GM23338 (cell line): ENCODE measurements at regions not wholly inside any gene's neighbourhood (a gene's known extent, or its start where the extent isn't known, plus 50 kb on each side); places are given as distances from the start of the nearest gene placed in this dataset.

Source experiments
- ATAC-seq: fragments of 200-7000 bp; cut with Tn5 transposase; 3 replicates; pipeline ENCODE4 v1.9.1; 2020
- DNase-seq: peaks from one replicate; pipeline ENCODE4 v3.0.0-alpha.2; 2015; ENCODE audit warnings: low spot score
- H2AFZ ChIP-seq: fragments of 200-600 bp; sonication (generic); 2 replicates; pipeline ENCODE4 v1.8.0; 2016; ENCODE audit warnings: antibody characterized with exemption, mild to moderate bottlenecking, moderate library complexity
- H3F3A ChIP-seq: fragments of 200-600 bp; sonication (generic); replicated peaks from 2 replicates; pipeline ENCODE4 v1.8.0; 2017; ENCODE audit warnings: antibody characterized with exemption, mixed run types, low read depth
- H3K27ac ChIP-seq: fragments of 200-600 bp; sonication (generic); 2 replicates; pipeline ENCODE4 v1.6.1; 2016; ENCODE audit warnings: low read depth
- H3K27me3 ChIP-seq: fragments of 200-600 bp; sonication (generic); 2 replicates; pipeline ENCODE4 v1.8.0; 2016; ENCODE audit warnings: mild to moderate bottlenecking, mixed run types, moderate library complexity; ENCODE audit not compliant: insufficient read depth
- H3K36me3 ChIP-seq: fragments of 200-600 bp; sonication (generic); 2 replicates; pipeline ENCODE4 v1.8.0; 2016; ENCODE audit warnings: mild to moderate bottlenecking; ENCODE audit not compliant: insufficient read depth
- H3K4me1 ChIP-seq: fragments of 200-600 bp; sonication (generic); 2 replicates; pipeline ENCODE4 v1.8.0; 2016; ENCODE audit warnings: mild to moderate bottlenecking, moderate library complexity; ENCODE audit not compliant: insufficient read depth
- H3K4me2 ChIP-seq: fragments of 200-600 bp; sonication (generic); 2 replicates; pipeline ENCODE4 v1.7.1; 2017; ENCODE audit warnings: mixed run types
- H3K4me3 ChIP-seq: fragments of 200-600 bp; sonication (generic); 2 replicates; pipeline ENCODE4 v1.6.1; 2016; ENCODE audit warnings: mixed run types
- H3K79me2 ChIP-seq: fragments of 200-600 bp; sonication (generic); replicated peaks from 2 replicates; pipeline ENCODE4 v1.8.0; 2017; ENCODE audit warnings: mild to moderate bottlenecking; ENCODE audit not compliant: insufficient read depth
- H3K9me2 ChIP-seq: fragments of 200-600 bp; sonication (generic); 2 replicates; pipeline ENCODE4 v1.8.0; 2017; ENCODE audit not compliant: insufficient read depth
- H4K20me1 ChIP-seq: fragments of 200-600 bp; sonication (generic); replicated peaks from 2 replicates; pipeline ENCODE4 v1.8.0; 2017; ENCODE audit warnings: mild to moderate bottlenecking; ENCODE audit not compliant: insufficient read depth
- H3K27ac Mint-ChIP-seq: 2 replicates; pipeline ENCODE4 v1.8.0; 2020; ENCODE audit warnings: inconsistent platforms, mild to moderate bottlenecking, moderate library complexity, mixed read lengths
- H3K27me3 Mint-ChIP-seq: 3 replicates; pipeline ENCODE4 v1.8.0; 2022; ENCODE audit warnings: low read depth, mild to moderate bottlenecking, moderate library complexity, mixed read lengths, inconsistent platforms; ENCODE audit not compliant: insufficient read depth, poor library complexity
- H3K36me3 Mint-ChIP-seq: 3 replicates; pipeline ENCODE4 v1.8.0; 2021; ENCODE audit warnings: low read depth, mild to moderate bottlenecking, inconsistent platforms, moderate library complexity, mixed read lengths
- H3K4me1 Mint-ChIP-seq: 3 replicates; pipeline ENCODE4 v1.8.0; 2020; ENCODE audit warnings: mild to moderate bottlenecking, inconsistent platforms, mixed read lengths
- H3K4me3 Mint-ChIP-seq: 3 replicates; pipeline ENCODE4 v1.8.0; 2021; ENCODE audit warnings: moderate library complexity, mild to moderate bottlenecking, inconsistent platforms, mixed read lengths
- H3K9me3 Mint-ChIP-seq: 3 replicates; pipeline ENCODE4 v1.8.0; 2020; ENCODE audit warnings: moderate library complexity, mild to moderate bottlenecking, inconsistent platforms, mixed read lengths
- CREB1 ChIP-seq: fragments of 250-450 bp; sonication (Bioruptor Pico); IDR thresholded peaks from 2 replicates; pipeline ENCODE4 v1.5.0; 2020; ENCODE audit warnings: low read depth, mild to moderate bottlenecking, moderate library complexity
- EZH2 ChIP-seq: fragments of 200-600 bp; sonication (generic); IDR thresholded peaks from one replicate; pipeline ENCODE4 v1.8.0; 2017; ENCODE audit warnings: antibody characterized with exemption, mild to moderate bottlenecking, low read depth; ENCODE audit not compliant: unreplicated experiment
- EZH2phosphoT487 ChIP-seq: fragments of 200-600 bp; sonication (generic); IDR thresholded peaks from one replicate; pipeline ENCODE4 v1.8.1; 2018; ENCODE audit warnings: antibody characterized with exemption; ENCODE audit not compliant: unreplicated experiment
- JUNB ChIP-seq: IDR thresholded peaks from one replicate; pipeline ENCODE4 v1.6.1; 2016; ENCODE audit warnings: antibody characterized with exemption; ENCODE audit not compliant: unreplicated experiment
- POLR2AphosphoS5 ChIP-seq: IDR thresholded peaks from 2 replicates; pipeline ENCODE4 v1.6.1; 2016; ENCODE audit warnings: antibody characterized with exemption, low read depth
- STAT1 ChIP-seq: IDR thresholded peaks from one replicate; pipeline ENCODE4 v1.6.1; 2016; ENCODE audit warnings: antibody characterized with exemption; ENCODE audit not compliant: unreplicated experiment
- ZNF114 ChIP-seq: fragments of 250-450 bp; sonication (Bioruptor Pico); IDR thresholded peaks from 2 replicates; pipeline ENCODE4 v1.5.0; 2020; ENCODE audit warnings: mild to moderate bottlenecking, moderate library complexity
- ZNF331 ChIP-seq: fragments of 250-450 bp; sonication (Bioruptor Pico); IDR thresholded peaks from 2 replicates; pipeline ENCODE4 v1.5.0; 2020; ENCODE audit warnings: low read depth, mild to moderate bottlenecking, moderate library complexity
- TF ChIP-seq, protein P1 (sequence below): IDR thresholded peaks from one replicate; pipeline ENCODE4 v1.6.1; 2018; ENCODE audit warnings: antibody characterized with exemption; ENCODE audit not compliant: unreplicated experiment
- TF ChIP-seq, protein P2 (sequence below), 2 experiments: fragments of 200-600 bp in 1 of 2; sonication (generic) in 1 of 2; conservative IDR thresholded peaks; 2 replicates each; pipeline versions ENCODE4 v1.5.1 to v1.6.1; 2016 to 2017; ENCODE audit warnings: antibody characterized with exemption in 2 of 2, low read depth in 2 of 2, mild to moderate bottlenecking in 2 of 2, moderate library complexity in 1 of 2
- TF ChIP-seq, protein P3 (sequence below): fragments of 250-450 bp; sonication (Bioruptor Pico); IDR thresholded peaks from 2 replicates; pipeline ENCODE4 v1.5.0; 2020; ENCODE audit warnings: mild to moderate bottlenecking, moderate library complexity
- TF ChIP-seq, protein P4 (sequence below): IDR thresholded peaks from 2 replicates; pipeline ENCODE4 v1.6.1; 2016; ENCODE audit warnings: antibody characterized with exemption

DNA sequence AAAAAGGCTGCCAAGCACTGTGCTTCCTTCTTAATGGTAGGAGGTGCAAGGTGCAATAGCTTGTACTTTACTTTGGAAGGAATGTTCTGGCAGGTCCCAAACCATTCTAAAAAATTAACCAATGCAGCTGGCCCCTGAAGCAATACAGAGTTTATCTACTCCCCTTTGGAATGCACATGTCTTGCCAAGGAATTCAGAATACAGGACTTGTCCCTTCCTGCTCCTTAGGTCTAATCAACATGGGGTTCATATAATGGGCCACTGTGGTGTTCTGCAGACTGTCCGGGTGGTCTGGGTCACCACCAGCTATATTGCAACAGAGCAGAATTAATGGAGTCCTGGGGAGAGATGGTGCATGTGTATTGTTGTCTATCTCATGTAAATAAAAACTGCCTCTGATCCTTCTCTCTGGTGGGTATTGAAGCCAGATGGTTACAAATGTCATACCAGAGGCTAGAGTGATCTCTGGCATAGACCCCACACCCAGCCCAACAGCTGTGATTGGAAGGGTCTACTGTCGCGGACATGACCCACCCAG is 112.8 kb downstream of the RIPK4 start:
- peaks cover 4% of the 10 kb centered on the region for H3K27me3 Mint-ChIP-seq
- TF ChIP-seq, protein P1, sequence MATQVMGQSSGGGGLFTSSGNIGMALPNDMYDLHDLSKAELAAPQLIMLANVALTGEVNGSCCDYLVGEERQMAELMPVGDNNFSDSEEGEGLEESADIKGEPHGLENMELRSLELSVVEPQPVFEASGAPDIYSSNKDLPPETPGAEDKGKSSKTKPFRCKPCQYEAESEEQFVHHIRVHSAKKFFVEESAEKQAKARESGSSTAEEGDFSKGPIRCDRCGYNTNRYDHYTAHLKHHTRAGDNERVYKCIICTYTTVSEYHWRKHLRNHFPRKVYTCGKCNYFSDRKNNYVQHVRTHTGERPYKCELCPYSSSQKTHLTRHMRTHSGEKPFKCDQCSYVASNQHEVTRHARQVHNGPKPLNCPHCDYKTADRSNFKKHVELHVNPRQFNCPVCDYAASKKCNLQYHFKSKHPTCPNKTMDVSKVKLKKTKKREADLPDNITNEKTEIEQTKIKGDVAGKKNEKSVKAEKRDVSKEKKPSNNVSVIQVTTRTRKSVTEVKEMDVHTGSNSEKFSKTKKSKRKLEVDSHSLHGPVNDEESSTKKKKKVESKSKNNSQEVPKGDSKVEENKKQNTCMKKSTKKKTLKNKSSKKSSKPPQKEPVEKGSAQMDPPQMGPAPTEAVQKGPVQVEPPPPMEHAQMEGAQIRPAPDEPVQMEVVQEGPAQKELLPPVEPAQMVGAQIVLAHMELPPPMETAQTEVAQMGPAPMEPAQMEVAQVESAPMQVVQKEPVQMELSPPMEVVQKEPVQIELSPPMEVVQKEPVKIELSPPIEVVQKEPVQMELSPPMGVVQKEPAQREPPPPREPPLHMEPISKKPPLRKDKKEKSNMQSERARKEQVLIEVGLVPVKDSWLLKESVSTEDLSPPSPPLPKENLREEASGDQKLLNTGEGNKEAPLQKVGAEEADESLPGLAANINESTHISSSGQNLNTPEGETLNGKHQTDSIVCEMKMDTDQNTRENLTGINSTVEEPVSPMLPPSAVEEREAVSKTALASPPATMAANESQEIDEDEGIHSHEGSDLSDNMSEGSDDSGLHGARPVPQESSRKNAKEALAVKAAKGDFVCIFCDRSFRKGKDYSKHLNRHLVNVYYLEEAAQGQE, result no peak
- TF ChIP-seq, protein P2, sequence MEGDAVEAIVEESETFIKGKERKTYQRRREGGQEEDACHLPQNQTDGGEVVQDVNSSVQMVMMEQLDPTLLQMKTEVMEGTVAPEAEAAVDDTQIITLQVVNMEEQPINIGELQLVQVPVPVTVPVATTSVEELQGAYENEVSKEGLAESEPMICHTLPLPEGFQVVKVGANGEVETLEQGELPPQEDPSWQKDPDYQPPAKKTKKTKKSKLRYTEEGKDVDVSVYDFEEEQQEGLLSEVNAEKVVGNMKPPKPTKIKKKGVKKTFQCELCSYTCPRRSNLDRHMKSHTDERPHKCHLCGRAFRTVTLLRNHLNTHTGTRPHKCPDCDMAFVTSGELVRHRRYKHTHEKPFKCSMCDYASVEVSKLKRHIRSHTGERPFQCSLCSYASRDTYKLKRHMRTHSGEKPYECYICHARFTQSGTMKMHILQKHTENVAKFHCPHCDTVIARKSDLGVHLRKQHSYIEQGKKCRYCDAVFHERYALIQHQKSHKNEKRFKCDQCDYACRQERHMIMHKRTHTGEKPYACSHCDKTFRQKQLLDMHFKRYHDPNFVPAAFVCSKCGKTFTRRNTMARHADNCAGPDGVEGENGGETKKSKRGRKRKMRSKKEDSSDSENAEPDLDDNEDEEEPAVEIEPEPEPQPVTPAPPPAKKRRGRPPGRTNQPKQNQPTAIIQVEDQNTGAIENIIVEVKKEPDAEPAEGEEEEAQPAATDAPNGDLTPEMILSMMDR (conservative IDR thresholded peaks at IDR 0.05; ENCODE audit: low read depth in 2 of 2), result no peak
- TF ChIP-seq ZNF114 (no peak), EZH2phosphoT487 (no peak), JUNB (no peak), ZNF331 (CRISPR knock-in tag) (no peak), EZH2 (no peak), CREB1 (CRISPR knock-in tag) (no peak), STAT1 (no peak), POLR2AphosphoS5 (no peak)
- TF ChIP-seq, protein P3, sequence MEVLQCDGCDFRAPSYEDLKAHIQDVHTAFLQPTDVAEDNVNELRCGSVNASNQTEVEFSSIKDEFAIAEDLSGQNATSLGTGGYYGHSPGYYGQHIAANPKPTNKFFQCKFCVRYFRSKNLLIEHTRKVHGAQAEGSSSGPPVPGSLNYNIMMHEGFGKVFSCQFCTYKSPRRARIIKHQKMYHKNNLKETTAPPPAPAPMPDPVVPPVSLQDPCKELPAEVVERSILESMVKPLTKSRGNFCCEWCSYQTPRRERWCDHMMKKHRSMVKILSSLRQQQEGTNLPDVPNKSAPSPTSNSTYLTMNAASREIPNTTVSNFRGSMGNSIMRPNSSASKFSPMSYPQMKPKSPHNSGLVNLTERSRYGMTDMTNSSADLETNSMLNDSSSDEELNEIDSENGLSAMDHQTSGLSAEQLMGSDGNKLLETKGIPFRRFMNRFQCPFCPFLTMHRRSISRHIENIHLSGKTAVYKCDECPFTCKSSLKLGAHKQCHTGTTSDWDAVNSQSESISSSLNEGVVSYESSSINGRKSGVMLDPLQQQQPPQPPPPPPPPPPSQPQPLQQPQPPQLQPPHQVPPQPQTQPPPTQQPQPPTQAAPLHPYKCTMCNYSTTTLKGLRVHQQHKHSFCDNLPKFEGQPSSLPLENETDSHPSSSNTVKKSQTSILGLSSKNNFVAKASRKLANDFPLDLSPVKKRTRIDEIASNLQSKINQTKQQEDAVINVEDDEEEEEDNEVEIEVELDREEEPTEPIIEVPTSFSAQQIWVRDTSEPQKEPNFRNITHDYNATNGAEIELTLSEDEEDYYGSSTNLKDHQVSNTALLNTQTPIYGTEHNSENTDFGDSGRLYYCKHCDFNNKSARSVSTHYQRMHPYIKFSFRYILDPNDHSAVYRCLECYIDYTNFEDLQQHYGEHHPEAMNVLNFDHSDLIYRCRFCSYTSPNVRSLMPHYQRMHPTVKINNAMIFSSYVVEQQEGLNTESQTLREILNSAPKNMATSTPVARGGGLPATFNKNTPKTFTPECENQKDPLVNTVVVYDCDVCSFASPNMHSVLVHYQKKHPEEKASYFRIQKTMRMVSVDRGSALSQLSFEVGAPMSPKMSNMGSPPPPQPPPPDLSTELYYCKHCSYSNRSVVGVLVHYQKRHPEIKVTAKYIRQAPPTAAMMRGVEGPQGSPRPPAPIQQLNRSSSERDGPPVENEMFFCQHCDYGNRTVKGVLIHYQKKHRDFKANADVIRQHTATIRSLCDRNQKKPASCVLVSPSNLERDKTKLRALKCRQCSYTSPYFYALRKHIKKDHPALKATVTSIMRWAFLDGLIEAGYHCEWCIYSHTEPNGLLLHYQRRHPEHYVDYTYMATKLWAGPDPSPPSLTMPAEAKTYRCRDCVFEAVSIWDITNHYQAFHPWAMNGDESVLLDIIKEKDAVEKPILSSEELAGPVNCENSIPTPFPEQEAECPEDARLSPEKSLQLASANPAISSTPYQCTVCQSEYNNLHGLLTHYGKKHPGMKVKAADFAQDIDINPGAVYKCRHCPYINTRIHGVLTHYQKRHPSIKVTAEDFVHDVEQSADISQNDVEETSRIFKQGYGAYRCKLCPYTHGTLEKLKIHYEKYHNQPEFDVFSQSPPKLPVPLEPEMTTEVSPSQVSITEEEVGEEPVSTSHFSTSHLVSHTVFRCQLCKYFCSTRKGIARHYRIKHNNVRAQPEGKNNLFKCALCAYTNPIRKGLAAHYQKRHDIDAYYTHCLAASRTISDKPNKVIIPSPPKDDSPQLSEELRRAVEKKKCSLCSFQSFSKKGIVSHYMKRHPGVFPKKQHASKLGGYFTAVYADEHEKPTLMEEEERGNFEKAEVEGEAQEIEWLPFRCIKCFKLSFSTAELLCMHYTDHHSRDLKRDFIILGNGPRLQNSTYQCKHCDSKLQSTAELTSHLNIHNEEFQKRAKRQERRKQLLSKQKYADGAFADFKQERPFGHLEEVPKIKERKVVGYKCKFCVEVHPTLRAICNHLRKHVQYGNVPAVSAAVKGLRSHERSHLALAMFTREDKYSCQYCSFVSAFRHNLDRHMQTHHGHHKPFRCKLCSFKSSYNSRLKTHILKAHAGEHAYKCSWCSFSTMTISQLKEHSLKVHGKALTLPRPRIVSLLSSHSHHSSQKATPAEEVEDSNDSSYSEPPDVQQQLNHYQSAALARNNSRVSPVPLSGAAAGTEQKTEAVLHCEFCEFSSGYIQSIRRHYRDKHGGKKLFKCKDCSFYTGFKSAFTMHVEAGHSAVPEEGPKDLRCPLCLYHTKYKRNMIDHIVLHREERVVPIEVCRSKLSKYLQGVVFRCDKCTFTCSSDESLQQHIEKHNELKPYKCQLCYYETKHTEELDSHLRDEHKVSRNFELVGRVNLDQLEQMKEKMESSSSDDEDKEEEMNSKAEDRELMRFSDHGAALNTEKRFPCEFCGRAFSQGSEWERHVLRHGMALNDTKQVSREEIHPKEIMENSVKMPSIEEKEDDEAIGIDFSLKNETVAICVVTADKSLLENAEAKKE (CRISPR knock-in tag), result no peak
- TF ChIP-seq, protein P4, sequence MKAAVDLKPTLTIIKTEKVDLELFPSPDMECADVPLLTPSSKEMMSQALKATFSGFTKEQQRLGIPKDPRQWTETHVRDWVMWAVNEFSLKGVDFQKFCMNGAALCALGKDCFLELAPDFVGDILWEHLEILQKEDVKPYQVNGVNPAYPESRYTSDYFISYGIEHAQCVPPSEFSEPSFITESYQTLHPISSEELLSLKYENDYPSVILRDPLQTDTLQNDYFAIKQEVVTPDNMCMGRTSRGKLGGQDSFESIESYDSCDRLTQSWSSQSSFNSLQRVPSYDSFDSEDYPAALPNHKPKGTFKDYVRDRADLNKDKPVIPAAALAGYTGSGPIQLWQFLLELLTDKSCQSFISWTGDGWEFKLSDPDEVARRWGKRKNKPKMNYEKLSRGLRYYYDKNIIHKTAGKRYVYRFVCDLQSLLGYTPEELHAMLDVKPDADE, result no peak
- H3F3A ChIP-seq, result 0 out of 2 replicates have a peak, but pooled peaks cover 2% of the 10 kb centered on the region
- ATAC-seq (no peak), DNase-seq (no peak)
- H3K4me3 ChIP-seq, result no peak overlapping the region
- H3K4me2 ChIP-seq, result no peak overlapping the region
- no peak overlapping the region for H3K27ac Mint-ChIP-seq
- no peaks in the 10 kb centered on the region for H3K79me2 ChIP-seq
- H3K4me3 Mint-ChIP-seq, result no peak overlapping the region
- H3K9me3 Mint-ChIP-seq, result peaks cover 6% of the 10 kb centered on the region; the same call in 2 of the 3 replicates
- peaks cover 13% of the 10 kb centered on the region for H3K4me1 ChIP-seq
- H3K27me3 ChIP-seq, result no peaks in the 10 kb centered on the region
- no peaks in the 10 kb centered on the region for H3K36me3 ChIP-seq
- no peaks in the 10 kb centered on the region for H4K20me1 ChIP-seq
- no peak overlapping the region for H2AFZ ChIP-seq
- H3K4me1 Mint-ChIP-seq, result peaks cover 18% of the 10 kb centered on the region
- H3K27ac ChIP-seq, result no peak overlapping the region
- H3K9me2 ChIP-seq, result no peaks in the 10 kb centered on the region; the same call in 1 of the 2 replicates
- no peaks in the 10 kb centered on the region for H3K36me3 Mint-ChIP-seq
